Thymus (tissue), 11 donors: ENCODE measurements at regions not wholly inside any gene's neighbourhood (a gene's known extent, or its start where the extent isn't known, plus 50 kb on each side); places are given as distances from the start of the nearest gene placed in this dataset.

Source experiments
- DNase-seq, 9 donors: peaks; one replicate each; pipeline ENCODE4 v3.0.0-alpha.2; 2013; ENCODE audit warnings: low spot score in 9 of 9, low read depth in 6 of 9, missing footprints in 1 of 9
- H3K27ac ChIP-seq, 2 donors: one replicate each; pipeline ENCODE4 v1.5.1; 2013; ENCODE audit warnings: control low read depth in 1 of 2, low read depth in 1 of 2, low read length in 1 of 2, mild to moderate bottlenecking in 1 of 2, moderate library complexity in 1 of 2
- H3K27me3 ChIP-seq, 2 donors: one replicate each; pipeline ENCODE4 v1.5.1; 2013; ENCODE audit warnings: low read length in 1 of 2; ENCODE audit not compliant: control insufficient read depth in 2 of 2, insufficient read depth in 1 of 2
- H3K36me3 ChIP-seq, 2 donors: one replicate each; pipeline ENCODE4 v1.5.1; 2013; ENCODE audit warnings: low read length in 1 of 2, mild to moderate bottlenecking in 1 of 2, moderate library complexity in 1 of 2; ENCODE audit not compliant: control insufficient read depth in 2 of 2, insufficient read depth in 2 of 2
- H3K4me1 ChIP-seq, 2 donors: one replicate each; pipeline ENCODE4 v1.5.1; 2013; ENCODE audit warnings: low read length in 2 of 2; ENCODE audit not compliant: control insufficient read depth in 2 of 2, insufficient read depth in 2 of 2
- H3K4me3 ChIP-seq, 2 donors: one replicate each; pipeline ENCODE4 v1.5.1; 2013; ENCODE audit warnings: low read length in 2 of 2, control low read depth in 1 of 2, mild to moderate bottlenecking in 1 of 2
- H3K9me3 ChIP-seq, 2 donors: one replicate each; pipeline ENCODE4 v1.5.1; 2013; ENCODE audit warnings: low read length in 1 of 2, mild to moderate bottlenecking in 1 of 2; ENCODE audit not compliant: control insufficient read depth in 2 of 2, insufficient read depth in 1 of 2
- WGBS: extraction: QIAGEN DNeasy Blood & Tissue Kit; methylation state at CpG from one replicate; pipeline ENCODE4 v1.1.7; 2013; 5-methylcytosine and 5-hydroxymethylcytosine counted together
- donor health status: healthy.

GRCh38 chr2:183267148-183267827, 143.0 kb downstream of the NUP35 start:
- H3K36me3 ChIP-seq = no peaks in the 10 kb centered on the region
- WGBS = 94% methylated on average over 5 of the region's 5 CpGs
- peaks cover 0 to 7% of the 10 kb centered on the region in 2 donors for H3K9me3 ChIP-seq
- no peaks in the 10 kb centered on the region for H3K4me1 ChIP-seq
- H3K4me3 ChIP-seq = no peak overlapping the region
- no peak for DNase-seq
- H3K27ac ChIP-seq = no peak overlapping the region
- H3K27me3 ChIP-seq = no peaks in the 10 kb centered on the region

- WGBS = 90% methylated on average over 4 of the region's 4 CpGs
- Histone ChIP-seq H3K4me1 (no peaks in the 10 kb centered on the region), H3K27ac (no peak overlapping the region), H3K36me3 (no peaks in the 10 kb centered on the region), H3K4me3 (no peak overlapping the region), H3K9me3 (peaks cover 0 to 2% of the 10 kb centered on the region in 2 donors), H3K27me3 (no peaks in the 10 kb centered on the region)
- DNase-seq = no peak
Observed at GRCh38 chr2:183269956-183270355, 145.7 kb downstream of the NUP35 start.

- Histone ChIP-seq H3K4me1 (no peaks in the 10 kb centered on the region), H3K4me3 (no peak overlapping the region), H3K27me3 (no peaks in the 10 kb centered on the region), H3K36me3 (no peaks in the 10 kb centered on the region), H3K27ac (no peak overlapping the region), H3K9me3 (no peaks in the 10 kb centered on the region)
- 89% methylated on average over 2 of the region's 2 CpGs for WGBS
- DNase-seq = no peak
Observed at GRCh38 chr2:183283209-183283608, 159.0 kb downstream of the NUP35 start.

DNA sequence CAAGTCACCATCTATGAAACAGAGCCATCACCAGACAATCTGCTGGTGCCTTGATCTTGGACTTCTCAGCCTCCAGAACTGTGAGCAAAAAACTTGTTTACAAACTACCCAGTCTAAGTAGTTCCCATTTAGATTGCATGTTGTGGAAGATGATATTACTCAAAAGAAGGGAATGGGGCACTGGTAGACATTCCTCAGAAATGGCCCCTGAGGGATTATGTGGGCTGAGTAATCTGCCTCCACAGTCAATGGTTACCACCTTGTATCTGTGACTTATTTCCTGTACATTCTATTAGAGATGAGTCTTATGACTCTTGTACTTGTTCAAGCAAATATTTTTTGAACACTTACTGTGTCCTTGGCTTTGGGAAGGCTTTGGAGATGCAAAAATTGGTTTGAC, 160.4 kb downstream of the NUP35 start:
- no peak overlapping the region for H3K4me3 ChIP-seq
- H3K27ac ChIP-seq = no peak overlapping the region
- H3K27me3 ChIP-seq = no peaks in the 10 kb centered on the region
- H3K9me3 ChIP-seq = no peaks in the 10 kb centered on the region
- DNase-seq = no peak
- H3K4me1 ChIP-seq = no peaks in the 10 kb centered on the region
- H3K36me3 ChIP-seq = no peaks in the 10 kb centered on the region

- DNase-seq = no peak
- no peak overlapping the region for H3K4me3 ChIP-seq
- no peaks in the 10 kb centered on the region for H3K9me3 ChIP-seq
- no peaks in the 10 kb centered on the region for H3K4me1 ChIP-seq
- no peaks in the 10 kb centered on the region for H3K27me3 ChIP-seq
- H3K27ac ChIP-seq = no peak overlapping the region
- H3K36me3 ChIP-seq = no peaks in the 10 kb centered on the region
- WGBS = 84% methylated on average over 2 of the region's 2 CpGs
Observed at GRCh38 chr2:183291436-183291835, 167.2 kb downstream of the NUP35 start.

- no peak overlapping the region for H3K4me3 ChIP-seq
- no peaks in the 10 kb centered on the region for H3K27me3 ChIP-seq
- H3K9me3 ChIP-seq = no peaks in the 10 kb centered on the region
- H3K36me3 ChIP-seq = no peaks in the 10 kb centered on the region
- DNase-seq = no peak
- H3K27ac ChIP-seq = no peak overlapping the region
- no peaks in the 10 kb centered on the region for H3K4me1 ChIP-seq
Observed at GRCh38 chr2:183292028-183292427, 167.8 kb downstream of the NUP35 start.

DNA sequence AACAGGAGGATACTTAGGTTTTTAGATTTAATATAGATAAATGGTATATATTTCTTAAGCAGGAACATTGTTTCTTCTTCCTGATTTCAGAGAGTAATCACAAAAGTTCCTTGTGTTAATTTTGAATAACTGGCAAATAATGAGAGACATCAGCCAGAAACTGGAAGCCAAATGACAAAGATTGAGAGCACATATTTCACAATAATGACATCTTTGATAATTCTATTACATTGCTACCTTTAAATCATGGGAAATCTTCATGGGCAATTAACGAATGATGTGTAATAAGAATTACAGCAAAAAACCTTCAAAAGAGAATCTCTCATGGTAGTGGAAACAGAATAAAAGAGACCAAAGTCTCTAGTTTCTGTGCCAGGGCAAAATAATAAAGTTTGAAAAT, 215.1 kb downstream of the NUP35 start:
- Histone ChIP-seq H3K27ac (no peak overlapping the region), H3K9me3 (no peaks in the 10 kb centered on the region), H3K4me1 (no peaks in the 10 kb centered on the region), H3K4me3 (no peak overlapping the region), H3K36me3 (no peaks in the 10 kb centered on the region), H3K27me3 (no peaks in the 10 kb centered on the region)
- DNase-seq = no peak
- 93% methylated on average over 1 of the region's 1 CpG for WGBS

- no peak for DNase-seq
Observed at GRCh38 chr2:183341057-183341456, 216.8 kb downstream of the NUP35 start.

DNA sequence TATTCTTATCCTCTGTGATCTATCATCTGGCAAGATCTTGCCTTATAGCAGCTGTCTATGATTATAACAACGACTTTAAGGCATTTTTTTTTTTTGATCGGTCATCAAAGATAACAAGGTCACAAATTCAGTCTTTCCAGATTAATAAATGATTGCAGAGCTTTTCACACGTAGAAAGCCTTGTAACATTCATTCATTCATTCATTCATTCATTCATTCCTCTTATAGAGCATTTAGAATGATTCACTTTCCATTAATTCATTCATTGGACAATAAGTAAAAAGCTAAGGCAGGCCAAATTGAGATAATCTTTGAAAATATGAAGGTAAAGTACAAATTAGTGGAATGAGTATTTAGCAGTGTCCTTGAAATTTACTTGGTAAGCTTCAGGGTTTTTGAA, 223.7 kb downstream of the NUP35 start:
- Histone ChIP-seq H3K4me1 (no peaks in the 10 kb centered on the region), H3K27me3 (no peaks in the 10 kb centered on the region), H3K4me3 (no peak overlapping the region), H3K36me3 (no peaks in the 10 kb centered on the region), H3K9me3 (no peaks in the 10 kb centered on the region), H3K27ac (no peak overlapping the region)
- DNase-seq = no peak
- WGBS = 91% methylated on average over 3 of the region's 3 CpGs

More at GRCh38 chr2:183341057-183341456, 216.8 kb downstream of the NUP35 start:
- Histone ChIP-seq H3K4me1 (no peaks in the 10 kb centered on the region), H3K36me3 (no peaks in the 10 kb centered on the region), H3K27me3 (no peaks in the 10 kb centered on the region), H3K27ac (no peak overlapping the region), H3K9me3 (no peaks in the 10 kb centered on the region), H3K4me3 (no peak overlapping the region)
- WGBS = 83% methylated on average over 1 of the region's 1 CpG

GRCh38 chr2:183348492-183348891, 224.2 kb downstream of the NUP35 start:
- 90% methylated on average over 2 of the region's 2 CpGs for WGBS

More at GRCh38 chr2:183348492-183348891, 224.2 kb downstream of the NUP35 start:
- Histone ChIP-seq H3K27ac (no peak overlapping the region), H3K4me1 (no peaks in the 10 kb centered on the region), H3K4me3 (no peak overlapping the region), H3K27me3 (no peaks in the 10 kb centered on the region), H3K36me3 (no peaks in the 10 kb centered on the region), H3K9me3 (no peaks in the 10 kb centered on the region)
- DNase-seq = no peak
